HepG2 (cell line): ENCODE measurements at regions not wholly inside any gene's neighbourhood (a gene's known extent, or its start where the extent isn't known, plus 50 kb on each side); places are given as distances from the start of the nearest gene placed in this dataset.

Experiments used
- ATAC-seq: fragments of 200-7000 bp; cut with Tn5 transposase; 3 replicates; pipeline ENCODE4 v1.9.1; 2020; ENCODE audit warnings: mild to moderate bottlenecking, moderate library complexity
- BruUV-seq: library from RNA; stranded (reverse); fragments of 400-500 nt; replicated peaks from 2 replicates; lab custom pipeline; 2021; lab: Mats Ljungman, UMichigan
- CTCF ChIA-PET: fragments of 300-600 bp; formaldehyde crosslinking; extraction: SDS; loops from one replicate; lab custom pipeline; 2021; ENCODE audit warnings: low total read pairs, inconsistent platforms, low intra/inter-chr PET ratio; lab: Yijun Ruan, JAX
- POLR2A ChIA-PET: fragments of 350-600 bp; sonication (Branson Sonifier 250); formaldehyde crosslinking; loops from one replicate; lab custom pipeline; 2020; ENCODE audit warnings: antibody characterized with exemption, inconsistent platforms; lab: Yijun Ruan, JAX
- DNase-seq: peaks from one replicate; pipeline ENCODE4 v3.0.0-alpha.2; 2015; ENCODE audit warnings: low spot score
- FAIRE-seq: peaks from 3 replicates; lab custom pipeline; 2011; peaks lifted over from hg19 to GRCh38; lab: Jason Lieb, UNC
- H2AFZ ChIP-seq: one replicate; pipeline ENCODE4 v1.6.1; 2011; ENCODE audit warnings: low read length, inconsistent platforms
- H3K27ac ChIP-seq: fragments of 300-600 bp; 3 replicates; pipeline ENCODE4 v1.8.0; 2011; ENCODE audit warnings: mixed run types, mild to moderate bottlenecking, mixed read lengths, low read length, inconsistent platforms; ENCODE audit not compliant: insufficient read depth; ENCODE audit errors: extremely low read length
- H3K27me3 ChIP-seq, 2 experiments: fragments of 200-600 bp in 1 of 2; 2 replicates in 1 of 2; 3 replicates in 1 of 2; pipeline versions ENCODE4 v1.6.0 to v1.8.0; 2011; ENCODE audit warnings: low read length in 2 of 2, mild to moderate bottlenecking in 2 of 2, moderate library complexity in 2 of 2, inconsistent platforms in 1 of 2; ENCODE audit not compliant: insufficient read depth in 2 of 2, control insufficient read depth in 1 of 2
- H3K36me3 ChIP-seq, 2 experiments: fragments of 200-600 bp in 1 of 2; replicated peaks in 1 of 2; 2 replicates in 1 of 2; 3 replicates in 1 of 2; pipeline versions ENCODE4 v1.5.1 to v1.8.0; 2011; ENCODE audit warnings: low read length in 2 of 2, inconsistent platforms in 1 of 2; ENCODE audit not compliant: insufficient read depth in 2 of 2, control insufficient read depth in 1 of 2
- H3K4me1 ChIP-seq: 2 replicates; pipeline ENCODE4 v1.5.1; 2012; ENCODE audit warnings: low read length, inconsistent platforms; ENCODE audit not compliant: insufficient read depth
- H3K4me2 ChIP-seq: 2 replicates; pipeline ENCODE4 v1.6.0; 2011; ENCODE audit warnings: low read depth, low read length, inconsistent platforms
- H3K4me3 ChIP-seq, 3 experiments: fragments of 200-600 bp in 1 of 3; sonication (generic), shearing (Covaris generic) in 1 of 3; replicated peaks in 1 of 3; 2 replicates each; pipeline ENCODE4 v1.5.1; 2011 to 2016; ENCODE audit warnings: low read length in 3 of 3, inconsistent platforms in 2 of 3, low read depth in 2 of 3, mild to moderate bottlenecking in 2 of 3, control low read depth in 1 of 3, mixed read lengths in 1 of 3; ENCODE audit not compliant: insufficient read depth in 1 of 3
- H3K79me2 ChIP-seq: one replicate; pipeline ENCODE4 v1.6.1; 2011; ENCODE audit warnings: low read length, inconsistent platforms; ENCODE audit not compliant: insufficient read depth
- H3K9ac ChIP-seq: 2 replicates; pipeline ENCODE4 v1.6.0; 2011; ENCODE audit warnings: mild to moderate bottlenecking, low read depth, low read length, inconsistent platforms; ENCODE audit not compliant: insufficient read depth
- H3K9me3 ChIP-seq: 2 replicates; pipeline ENCODE4 v1.5.1; 2012; ENCODE audit warnings: mild to moderate bottlenecking, low read length
- H4K20me1 ChIP-seq: 2 replicates; pipeline ENCODE4 v1.6.0; 2011; ENCODE audit warnings: inconsistent platforms, mild to moderate bottlenecking, low read length, moderate library complexity; ENCODE audit not compliant: insufficient read depth
- NAIF1 ChIP-seq: sonication (generic); formaldehyde crosslinking; IDR thresholded peaks from 2 replicates; pipeline ENCODE4 v1.5.0; 2020; ENCODE audit warnings: mild to moderate bottlenecking, missing genetic modification reagents, borderline replicate concordance
- RFXAP ChIP-seq: sonication (generic); formaldehyde crosslinking; IDR thresholded peaks from 2 replicates; pipeline ENCODE4 v1.4.0; 2020; ENCODE audit warnings: missing genetic modification reagents, borderline replicate concordance
- WGBS: methylation state at CpG from one replicate; pipeline ENCODE4 v1.1.6; 2017; ENCODE audit warnings: low lambda C conversion rate; 5-methylcytosine and 5-hydroxymethylcytosine counted together
- in situ Hi-C: cut with HindIII; loops from 2 replicates; pipeline ENCODE4 v1.10.0; 2017; ENCODE audit warnings: low pct_unique_long_range_greater_than_20kb; ENCODE audit not compliant: extremely low pct_ligation_motif_present
- intact Hi-C: fragments of 100-400 bp; cut with micrococcal nuclease; formaldehyde crosslinking; loops from one replicate; pipeline ENCODE4 v1.10.0; 2022; ENCODE audit not compliant: unreplicated experiment
- TF ChIP-seq, protein P1 (sequence below): sonication (generic); formaldehyde crosslinking; IDR thresholded peaks from 2 replicates; pipeline ENCODE4 v1.8.0; 2022; ENCODE audit warnings: missing genetic modification reagents, mild to moderate bottlenecking, moderate library complexity, borderline replicate concordance
- TF ChIP-seq, protein P2 (sequence below): IDR thresholded peaks from 2 replicates; pipeline ENCODE4 v1.6.1; 2016; ENCODE audit warnings: missing genetic modification reagents, missing compliant biosample characterization

DNA sequence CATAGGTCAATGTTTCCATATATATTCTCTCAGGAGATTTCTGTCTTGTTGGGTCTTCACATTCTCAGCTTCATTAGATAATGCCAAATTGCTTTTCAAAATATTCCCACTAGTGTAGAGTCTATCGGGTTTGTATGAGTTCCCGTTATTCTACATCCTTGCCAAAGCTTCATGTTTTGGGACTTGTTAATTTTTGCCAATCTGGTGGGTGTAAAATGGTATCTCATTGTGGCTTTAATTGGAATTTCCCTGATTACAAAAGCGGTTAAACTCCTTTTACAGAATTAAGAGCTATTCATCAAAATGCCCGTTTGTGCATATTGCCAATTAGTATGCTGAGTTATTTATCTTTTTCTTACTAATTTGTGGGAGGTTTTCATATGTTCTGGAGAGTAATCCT, 708.4 kb upstream of the ADAMTS5 start (continued):
- no peak for TF ChIP-seq RFXAP (CRISPR knock-in tag)
- no peak for TF ChIP-seq NAIF1 (CRISPR knock-in tag)

GRCh38 chr21:27674041-27674615, 707.2 kb upstream of the ADAMTS5 start:
- Histone ChIP-seq H3K4me2 (no peak overlapping the region), H2AFZ (no peak overlapping the region), H3K36me3 (no peaks in the 10 kb centered on the region), H3K79me2 (no peaks in the 10 kb centered on the region), H3K4me1 (no peaks in the 10 kb centered on the region), H4K20me1 (no peaks in the 10 kb centered on the region), H3K27ac (no peak overlapping the region), H3K4me3 (no peak overlapping the region), H3K27me3 (no peaks in the 10 kb centered on the region), H3K9me3 (peaks cover 77% of the 10 kb centered on the region), H3K9ac (no peak overlapping the region)
- TF ChIP-seq, protein P1, sequence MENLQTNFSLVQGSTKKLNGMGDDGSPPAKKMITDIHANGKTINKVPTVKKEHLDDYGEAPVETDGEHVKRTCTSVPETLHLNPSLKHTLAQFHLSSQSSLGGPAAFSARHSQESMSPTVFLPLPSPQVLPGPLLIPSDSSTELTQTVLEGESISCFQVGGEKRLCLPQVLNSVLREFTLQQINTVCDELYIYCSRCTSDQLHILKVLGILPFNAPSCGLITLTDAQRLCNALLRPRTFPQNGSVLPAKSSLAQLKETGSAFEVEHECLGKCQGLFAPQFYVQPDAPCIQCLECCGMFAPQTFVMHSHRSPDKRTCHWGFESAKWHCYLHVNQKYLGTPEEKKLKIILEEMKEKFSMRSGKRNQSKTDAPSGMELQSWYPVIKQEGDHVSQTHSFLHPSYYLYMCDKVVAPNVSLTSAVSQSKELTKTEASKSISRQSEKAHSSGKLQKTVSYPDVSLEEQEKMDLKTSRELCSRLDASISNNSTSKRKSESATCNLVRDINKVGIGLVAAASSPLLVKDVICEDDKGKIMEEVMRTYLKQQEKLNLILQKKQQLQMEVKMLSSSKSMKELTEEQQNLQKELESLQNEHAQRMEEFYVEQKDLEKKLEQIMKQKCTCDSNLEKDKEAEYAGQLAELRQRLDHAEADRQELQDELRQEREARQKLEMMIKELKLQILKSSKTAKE, result no peak
- TF ChIP-seq, protein P2, sequence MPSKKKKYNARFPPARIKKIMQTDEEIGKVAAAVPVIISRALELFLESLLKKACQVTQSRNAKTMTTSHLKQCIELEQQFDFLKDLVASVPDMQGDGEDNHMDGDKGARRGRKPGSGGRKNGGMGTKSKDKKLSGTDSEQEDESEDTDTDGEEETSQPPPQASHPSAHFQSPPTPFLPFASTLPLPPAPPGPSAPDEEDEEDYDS (CRISPR knock-in tag), result no peak
- 1% methylated on average over 4 of the region's 4 CpGs for WGBS
- ChIA-PET POLR2A (no interaction called here), CTCF (no interaction called here)
- no TSS peak for BruUV-seq
- ATAC-seq (no peak), DNase-seq (no peak), FAIRE-seq (no peak)
- in situ Hi-C loops (loop anchor here (25.0 kb wide), 1 partner anchor 112 kb away; no protein-coding TSS in a partner anchor), intact Hi-C loops (no loop called here)
